H9 (cell line): ENCODE measurements at regions not wholly inside any gene's neighbourhood (a gene's known extent, or its start where the extent isn't known, plus 50 kb on each side); places are given as distances from the start of the nearest gene placed in this dataset.

ENCODE experiments used
- DNase-seq: peaks from one replicate; pipeline ENCODE4 v3.0.0-alpha.2; 2017
- H2AFZ ChIP-seq: one replicate; pipeline ENCODE4 v1.6.1; 2013; ENCODE audit warnings: mild to moderate bottlenecking, low read length, control low read depth, moderate library complexity
- H2AK5ac ChIP-seq: 2 replicates; pipeline ENCODE4 v1.6.1; 2013; ENCODE audit warnings: low read length, control low read depth, mixed read lengths; ENCODE audit not compliant: insufficient read length
- H2BK120ac ChIP-seq: one replicate; pipeline ENCODE4 v1.6.1; 2013; ENCODE audit warnings: low read depth, mild to moderate bottlenecking, low read length, control low read depth, inconsistent platforms; ENCODE audit not compliant: poor library complexity, severe bottlenecking
- H2BK12ac ChIP-seq: 2 replicates; pipeline ENCODE4 v1.6.1; 2013; ENCODE audit warnings: low read length, control low read depth, mixed read lengths, low read depth; ENCODE audit not compliant: insufficient read length
- H2BK15ac ChIP-seq: 2 replicates; pipeline ENCODE4 v1.6.1; 2013; ENCODE audit warnings: low read depth, low read length, control low read depth
- H2BK20ac ChIP-seq: one replicate; pipeline ENCODE4 v1.6.1; 2013; ENCODE audit warnings: low read depth, mild to moderate bottlenecking, low read length, control low read depth, inconsistent platforms; ENCODE audit not compliant: poor library complexity, severe bottlenecking
- H2BK5ac ChIP-seq: 2 replicates; pipeline ENCODE4 v1.6.1; 2013; ENCODE audit warnings: low read length, control low read depth, mixed read lengths; ENCODE audit not compliant: insufficient read length
- H3K14ac ChIP-seq: 2 replicates; pipeline ENCODE4 v1.6.1; 2013; ENCODE audit warnings: low read length, control low read depth; ENCODE audit not compliant: insufficient read depth
- H3K18ac ChIP-seq: 2 replicates; pipeline ENCODE4 v1.6.1; 2013; ENCODE audit warnings: low read depth, mild to moderate bottlenecking, mixed read lengths, low read length, control low read depth; ENCODE audit not compliant: insufficient read length
- H3K23ac ChIP-seq: 2 replicates; pipeline ENCODE4 v1.6.1; 2013; ENCODE audit warnings: low read length, control low read depth, mixed read lengths, low read depth; ENCODE audit not compliant: insufficient read length
- H3K23me2 ChIP-seq: 2 replicates; pipeline ENCODE4 v1.6.1; 2013; ENCODE audit warnings: low read depth, mild to moderate bottlenecking, mixed read lengths, low read length, control low read depth; ENCODE audit not compliant: insufficient read length, poor library complexity, severe bottlenecking
- H3K27ac ChIP-seq: 2 replicates; pipeline ENCODE4 v1.5.1; 2013; ENCODE audit warnings: low read length, control low read depth, mixed read lengths, low read depth; ENCODE audit not compliant: insufficient read length
- H3K27me3 ChIP-seq: 2 replicates; pipeline ENCODE4 v1.6.1; 2013; ENCODE audit warnings: low read length, control low read depth, inconsistent platforms; ENCODE audit not compliant: insufficient read depth
- H3K4ac ChIP-seq: 2 replicates; pipeline ENCODE4 v1.6.1; 2013; ENCODE audit warnings: low read depth, mild to moderate bottlenecking, control low read depth, inconsistent platforms, low read length, moderate library complexity
- H3K4me1 ChIP-seq: 2 replicates; pipeline ENCODE4 v1.6.1; 2013; ENCODE audit warnings: low read length, control low read depth, inconsistent platforms; ENCODE audit not compliant: insufficient read depth
- H3K4me2 ChIP-seq: 2 replicates; pipeline ENCODE4 v1.6.1; 2013; ENCODE audit warnings: low read length, control low read depth, mixed read lengths; ENCODE audit not compliant: insufficient read length, insufficient read depth
- H3K56ac ChIP-seq: 2 replicates; pipeline ENCODE4 v1.6.1; 2013; ENCODE audit warnings: low read depth, mild to moderate bottlenecking, mixed read lengths, low read length, control low read depth; ENCODE audit not compliant: insufficient read length
- H3K79me1 ChIP-seq: 2 replicates; pipeline ENCODE4 v1.6.1; 2013; ENCODE audit warnings: low read depth, mild to moderate bottlenecking, moderate library complexity, low read length, control low read depth, inconsistent platforms; ENCODE audit not compliant: insufficient read depth, poor library complexity, severe bottlenecking
- H3K79me2 ChIP-seq: 2 replicates; pipeline ENCODE4 v1.6.1; 2013; ENCODE audit warnings: low read length, control low read depth, inconsistent platforms; ENCODE audit not compliant: insufficient read depth
- H3K9ac ChIP-seq: 2 replicates; pipeline ENCODE4 v1.6.1; 2013; ENCODE audit warnings: low read length, control low read depth, mixed read lengths; ENCODE audit not compliant: insufficient read length; ENCODE audit errors: extremely low read depth
- H3K9me3 ChIP-seq: one replicate; pipeline ENCODE4 v1.6.1; 2013; ENCODE audit warnings: low read depth, low read length, inconsistent platforms; ENCODE audit not compliant: control insufficient read depth
- H3T11ph ChIP-seq: one replicate; pipeline ENCODE4 v1.6.1; 2013; ENCODE audit warnings: mild to moderate bottlenecking, low read length, control low read depth, inconsistent platforms
- H4K20me1 ChIP-seq: one replicate; pipeline ENCODE4 v1.6.1; 2013; ENCODE audit not compliant: control insufficient read depth, insufficient read length, insufficient read depth
- H4K5ac ChIP-seq: 2 replicates; pipeline ENCODE4 v1.6.1; 2013; ENCODE audit warnings: low read depth, mild to moderate bottlenecking, mixed read lengths, low read length, control low read depth; ENCODE audit not compliant: insufficient read length
- H4K8ac ChIP-seq: replicated peaks from 2 replicates; pipeline ENCODE4 v1.6.1; 2013; ENCODE audit warnings: low read length, control low read depth, mixed read lengths, low read depth; ENCODE audit not compliant: insufficient read length
- H4K91ac ChIP-seq: 2 replicates; pipeline ENCODE4 v1.6.1; 2013; ENCODE audit warnings: low read depth, mild to moderate bottlenecking, moderate library complexity, mixed read lengths, low read length, control low read depth; ENCODE audit not compliant: insufficient read length
- H3K27ac Mint-ChIP-seq, 3 experiments: 2 replicates in 2 of 3; 3 replicates in 1 of 3; pipeline ENCODE4 v1.8.0; 2020 to 2021; ENCODE audit warnings: mixed read lengths in 3 of 3, mild to moderate bottlenecking in 1 of 3, moderate library complexity in 1 of 3
- H3K27me3 Mint-ChIP-seq: 2 replicates; pipeline ENCODE4 v1.8.0; 2021; ENCODE audit warnings: low read depth, mild to moderate bottlenecking, moderate library complexity, mixed read lengths
- H3K36me3 Mint-ChIP-seq, 3 experiments: 2 replicates in 2 of 3; 3 replicates in 1 of 3; pipeline ENCODE4 v1.8.0; 2020 to 2021; ENCODE audit warnings: low read depth in 3 of 3, mixed read lengths in 3 of 3; ENCODE audit not compliant: insufficient read depth in 1 of 3
- H3K4me1 Mint-ChIP-seq, 2 experiments: 2 replicates each; pipeline ENCODE4 v1.8.0; 2020; ENCODE audit warnings: mixed read lengths in 2 of 2
- H3K4me3 Mint-ChIP-seq, 2 experiments: 2 replicates in 1 of 2; 3 replicates in 1 of 2; pipeline ENCODE4 v1.8.0; 2020 to 2021; ENCODE audit warnings: mild to moderate bottlenecking in 2 of 2, mixed read lengths in 2 of 2, moderate library complexity in 1 of 2
- H3K9me3 Mint-ChIP-seq, 2 experiments: 2 replicates in 1 of 2; 3 replicates in 1 of 2; pipeline ENCODE4 v1.8.0; 2020; ENCODE audit warnings: mild to moderate bottlenecking in 2 of 2, mixed read lengths in 2 of 2, moderate library complexity in 1 of 2
- WGBS: extraction: QIAGEN DNeasy Blood & Tissue Kit; methylation state at CpG from one replicate; pipeline ENCODE4 v1.1.7; 2013; ENCODE audit warnings: missing lambda C conversion rate, low lambda C conversion rate, mixed read lengths; ENCODE audit not compliant: insufficient read length; ENCODE audit errors: extremely low coverage; 5-methylcytosine and 5-hydroxymethylcytosine counted together
- TF ChIP-seq, protein P1 (sequence below): fragments of 200-600 bp; sonication (generic); conservative IDR thresholded peaks from 3 replicates; pipeline ENCODE4 v1.8.0; 2021; ENCODE audit warnings: antibody characterized with exemption, mild to moderate bottlenecking

- Histone ChIP-seq H3K27me3 (no peaks in the 10 kb centered on the region), H2BK15ac (no peak overlapping the region), H2BK120ac (no peak overlapping the region), H3K79me2 (no peaks in the 10 kb centered on the region), H3K9me3 (no peaks in the 10 kb centered on the region), H3K27ac (no peak overlapping the region), H4K20me1 (no peaks in the 10 kb centered on the region), H3K4me1 (no peaks in the 10 kb centered on the region), H4K91ac (no peak overlapping the region), H3K23me2 (no peaks in the 10 kb centered on the region), H3K9ac (no peak overlapping the region), H3K56ac (no peak overlapping the region), H3K4me2 (no peak overlapping the region), H3K14ac (no peak overlapping the region), H3T11ph (no peak overlapping the region), H4K5ac (no peak overlapping the region), H2AK5ac (no peak overlapping the region), H2AFZ (no peak overlapping the region), H3K23ac (no peak overlapping the region), H3K4ac (no peak overlapping the region), H2BK20ac (no peak overlapping the region), H2BK12ac (no peak overlapping the region), H3K18ac (no peak overlapping the region), H2BK5ac (no peak overlapping the region), H4K8ac (no peak overlapping the region), H3K79me1 (no peaks in the 10 kb centered on the region)
- WGBS, result no CpG with 5 or more reads among the region's 3 CpGs
- DNase-seq, result no peak
- Mint-ChIP-seq H3K9me3 (no peaks in the 10 kb centered on the region), H3K27ac (peak overlapping the region in 1 of 3 experiments; percentile 28; a peak in 1 of 7 replicates), H3K36me3 (no peaks in the 10 kb centered on the region), H3K4me3 (no peak overlapping the region), H3K4me1 (peaks cover 0 to 8% of the 10 kb centered on the region in 2 experiments; a peak in 2 of 4 replicates), H3K27me3 (no peaks in the 10 kb centered on the region)
- TF ChIP-seq, protein P1, sequence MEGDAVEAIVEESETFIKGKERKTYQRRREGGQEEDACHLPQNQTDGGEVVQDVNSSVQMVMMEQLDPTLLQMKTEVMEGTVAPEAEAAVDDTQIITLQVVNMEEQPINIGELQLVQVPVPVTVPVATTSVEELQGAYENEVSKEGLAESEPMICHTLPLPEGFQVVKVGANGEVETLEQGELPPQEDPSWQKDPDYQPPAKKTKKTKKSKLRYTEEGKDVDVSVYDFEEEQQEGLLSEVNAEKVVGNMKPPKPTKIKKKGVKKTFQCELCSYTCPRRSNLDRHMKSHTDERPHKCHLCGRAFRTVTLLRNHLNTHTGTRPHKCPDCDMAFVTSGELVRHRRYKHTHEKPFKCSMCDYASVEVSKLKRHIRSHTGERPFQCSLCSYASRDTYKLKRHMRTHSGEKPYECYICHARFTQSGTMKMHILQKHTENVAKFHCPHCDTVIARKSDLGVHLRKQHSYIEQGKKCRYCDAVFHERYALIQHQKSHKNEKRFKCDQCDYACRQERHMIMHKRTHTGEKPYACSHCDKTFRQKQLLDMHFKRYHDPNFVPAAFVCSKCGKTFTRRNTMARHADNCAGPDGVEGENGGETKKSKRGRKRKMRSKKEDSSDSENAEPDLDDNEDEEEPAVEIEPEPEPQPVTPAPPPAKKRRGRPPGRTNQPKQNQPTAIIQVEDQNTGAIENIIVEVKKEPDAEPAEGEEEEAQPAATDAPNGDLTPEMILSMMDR, result no peak
Observed at GRCh38 chr4:107213410-107213809, 177.3 kb upstream of the DKK2 start.
